A204.1 (cell line): ENCODE measurements at regions not wholly inside any gene's neighbourhood (a gene's known extent, or its start where the extent isn't known, plus 50 kb on each side); places are given as distances from the start of the nearest gene placed in this dataset.
A peak's percentile ranks its signal among the peaks of the same experiment; 100 is the strongest.

ENCODE experiments used
- FAIRE-seq: peaks from 2 replicates; lab custom pipeline; 2012; peaks lifted over from hg19 to GRCh38; lab: Jason Lieb, UNC

- FAIRE-seq = no peak
Observed at GRCh38 chr4:36719425-36719824, 438.0 kb downstream of the DTHD1 start.

GRCh38 chr4:36722986-36723385 lies 441.6 kb downstream of the DTHD1 start:
- FAIRE-seq = no peak

- no peak for FAIRE-seq
Observed at GRCh38 chr4:36734334-36734733, 452.9 kb downstream of the DTHD1 start.

- FAIRE-seq = no peak
Observed at GRCh38 chr4:36737691-36738090, 456.3 kb downstream of the DTHD1 start.

GRCh38 chr4:36740796-36741310 lies 459.4 kb downstream of the DTHD1 start:
- FAIRE-seq = no peak

GRCh38 chr4:36747277-36748129 lies 466.1 kb downstream of the DTHD1 start:
- FAIRE-seq = no peak

GRCh38 chr4:36753048-36753447 lies 471.6 kb downstream of the DTHD1 start:
- no peak for FAIRE-seq

GRCh38 chr4:36757580-36758311 lies 476.3 kb downstream of the DTHD1 start:
- no peak for FAIRE-seq

GRCh38 chr4:36758312-36759178 lies 477.1 kb downstream of the DTHD1 start:
- FAIRE-seq = no peak

- no peak for FAIRE-seq
Observed at GRCh38 chr4:36761607-36762006, 480.2 kb downstream of the DTHD1 start.

- no peak for FAIRE-seq
Observed at GRCh38 chr4:36763814-36764213, 480.7 kb upstream of the NWD2 start.

GRCh38 chr4:36767596-36767995 lies 476.9 kb upstream of the NWD2 start:
- no peak for FAIRE-seq

GRCh38 chr4:36771411-36772153 lies 473.0 kb upstream of the NWD2 start:
- no peak for FAIRE-seq

- no peak for FAIRE-seq
Observed at GRCh38 chr4:36772154-36772516, 472.4 kb upstream of the NWD2 start.

- no peak for FAIRE-seq
Observed at GRCh38 chr4:36773467-36773866, 471.1 kb upstream of the NWD2 start.

- FAIRE-seq = no peak
Observed at GRCh38 chr4:36775544-36775943, 469.0 kb upstream of the NWD2 start.

GRCh38 chr4:36779601-36780000 lies 464.9 kb upstream of the NWD2 start:
- peak; percentile 67 for FAIRE-seq

- no peak for FAIRE-seq
Observed at GRCh38 chr4:36785973-36786372, 458.6 kb upstream of the NWD2 start.

GRCh38 chr4:36786519-36786918 lies 458.0 kb upstream of the NWD2 start:
- no peak for FAIRE-seq

GRCh38 chr4:36794716-36795115 lies 449.8 kb upstream of the NWD2 start:
- FAIRE-seq = no peak

- no peak for FAIRE-seq
Observed at GRCh38 chr4:36812149-36812548, 432.4 kb upstream of the NWD2 start.

- no peak for FAIRE-seq
Observed at GRCh38 chr4:36815536-36815935, 429.0 kb upstream of the NWD2 start.
